ENCODE measurements at regions not wholly inside any gene's neighbourhood (a gene's known extent, or its start where the extent isn't known, plus 50 kb on each side); places are given as distances from the start of the nearest gene placed in this dataset.

DNA sequence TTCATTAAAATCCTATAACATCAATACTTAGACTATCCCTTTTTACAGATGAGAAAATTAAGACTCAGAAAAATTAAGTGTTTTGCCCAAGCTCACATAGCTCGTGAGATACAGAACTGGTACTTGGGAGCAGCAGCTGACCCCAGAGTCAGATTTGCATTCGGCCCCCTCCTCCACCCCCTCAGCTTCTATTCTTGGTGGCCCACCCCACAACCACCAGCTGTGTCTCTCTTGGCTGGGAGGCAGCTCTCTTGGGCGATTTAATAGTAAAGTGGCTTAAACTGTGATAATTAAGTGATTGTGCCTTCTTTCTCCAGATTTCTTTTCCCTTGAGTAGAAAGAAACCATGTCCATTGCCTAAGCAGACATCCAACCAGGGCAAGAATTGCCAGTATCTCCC lies 203.6 kb upstream of the PDZRN3 start:
- H3K27ac ChIP-seq (ENCODE audit: insufficient read length, low read depth, low read length) = no peak overlapping the region

More for the DNA sequence above, 203.6 kb upstream of the PDZRN3 start:
- DNase-seq = no peak
- Histone ChIP-seq H3K9ac (ENCODE audit: extremely low read depth, insufficient read length, low read length) (no peak overlapping the region), H3K23ac (ENCODE audit: insufficient read length, low read depth, low read length) (no peak overlapping the region), H3K9me3 (ENCODE audit: control insufficient read depth, low read depth, low read length) (no peaks in the 10 kb centered on the region), H3K79me1 (ENCODE audit: insufficient read depth, low read depth, low read length, poor library complexity, severe bottlenecking) (no peaks in the 10 kb centered on the region), H2BK120ac (ENCODE audit: low read depth, low read length, poor library complexity, severe bottlenecking) (no peak overlapping the region), H2BK12ac (ENCODE audit: insufficient read length, low read depth, low read length) (no peak overlapping the region), H2BK20ac (ENCODE audit: low read depth, low read length, poor library complexity, severe bottlenecking) (no peak overlapping the region), H3K27me3 (ENCODE audit: insufficient read depth, low read length) (no peaks in the 10 kb centered on the region), H2AK5ac (ENCODE audit: insufficient read length, low read length) (no peak overlapping the region), H4K91ac (ENCODE audit: insufficient read length, low read depth, low read length) (no peak overlapping the region), H4K8ac (replicated peaks; ENCODE audit: insufficient read length, low read depth, low read length) (no peak overlapping the region), H3K56ac (ENCODE audit: insufficient read length, low read depth, low read length) (no peak overlapping the region), H2BK15ac (ENCODE audit: low read depth, low read length) (no peak overlapping the region), H3K4me1 (ENCODE audit: insufficient read depth, low read length) (no peaks in the 10 kb centered on the region), H3T11ph (ENCODE audit: low read length) (no peak overlapping the region), H4K20me1 (ENCODE audit: control insufficient read depth, insufficient read depth, insufficient read length) (no peaks in the 10 kb centered on the region), H3K23me2 (ENCODE audit: insufficient read length, low read depth, low read length, poor library complexity, severe bottlenecking) (no peaks in the 10 kb centered on the region), H4K5ac (ENCODE audit: insufficient read length, low read depth, low read length) (no peak overlapping the region), H3K4me2 (ENCODE audit: insufficient read depth, insufficient read length, low read length) (no peak overlapping the region), H2AFZ (ENCODE audit: low read length) (no peak overlapping the region), H3K79me2 (ENCODE audit: insufficient read depth, low read length) (no peaks in the 10 kb centered on the region), H3K18ac (ENCODE audit: insufficient read length, low read depth, low read length) (no peak overlapping the region), H3K14ac (ENCODE audit: insufficient read depth, low read length) (no peak overlapping the region), H3K4ac (ENCODE audit: low read depth, low read length) (no peak overlapping the region), H2BK5ac (ENCODE audit: insufficient read length, low read length) (no peak overlapping the region)
- TF ChIP-seq, protein P1, sequence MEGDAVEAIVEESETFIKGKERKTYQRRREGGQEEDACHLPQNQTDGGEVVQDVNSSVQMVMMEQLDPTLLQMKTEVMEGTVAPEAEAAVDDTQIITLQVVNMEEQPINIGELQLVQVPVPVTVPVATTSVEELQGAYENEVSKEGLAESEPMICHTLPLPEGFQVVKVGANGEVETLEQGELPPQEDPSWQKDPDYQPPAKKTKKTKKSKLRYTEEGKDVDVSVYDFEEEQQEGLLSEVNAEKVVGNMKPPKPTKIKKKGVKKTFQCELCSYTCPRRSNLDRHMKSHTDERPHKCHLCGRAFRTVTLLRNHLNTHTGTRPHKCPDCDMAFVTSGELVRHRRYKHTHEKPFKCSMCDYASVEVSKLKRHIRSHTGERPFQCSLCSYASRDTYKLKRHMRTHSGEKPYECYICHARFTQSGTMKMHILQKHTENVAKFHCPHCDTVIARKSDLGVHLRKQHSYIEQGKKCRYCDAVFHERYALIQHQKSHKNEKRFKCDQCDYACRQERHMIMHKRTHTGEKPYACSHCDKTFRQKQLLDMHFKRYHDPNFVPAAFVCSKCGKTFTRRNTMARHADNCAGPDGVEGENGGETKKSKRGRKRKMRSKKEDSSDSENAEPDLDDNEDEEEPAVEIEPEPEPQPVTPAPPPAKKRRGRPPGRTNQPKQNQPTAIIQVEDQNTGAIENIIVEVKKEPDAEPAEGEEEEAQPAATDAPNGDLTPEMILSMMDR (conservative IDR thresholded peaks at IDR 0.05) = no peak
- Mint-ChIP-seq H3K9me3 (no peaks in the 10 kb centered on the region; a peak in 1 of 5 replicates), H3K4me1 (no peaks in the 10 kb centered on the region), H3K27ac (no peak overlapping the region), H3K4me3 (no peak overlapping the region), H3K36me3 (ENCODE audit: insufficient read depth in 1 of 3, low read depth in 3 of 3) (no peaks in the 10 kb centered on the region), H3K27me3 (ENCODE audit: low read depth) (no peaks in the 10 kb centered on the region; the same call in 1 of the 2 replicates)
- WGBS (ENCODE audit: extremely low coverage, insufficient read length, low lambda C conversion rate) = no CpG with 5 or more reads among the region's 3 CpGs

All from H9 (cell line).